SK-N-DZ (cell line): ENCODE measurements at regions not wholly inside any gene's neighbourhood (a gene's known extent, or its start where the extent isn't known, plus 50 kb on each side); places are given as distances from the start of the nearest gene placed in this dataset.
"Not testable (repeated sequence)": the region's sequence is repeated elsewhere in the genome, so short reads cannot be mapped to it uniquely, and the experiment has no call there.

Experiments used
- DNase-seq: peaks from one replicate; pipeline ENCODE4 v3.0.0-alpha.2; 2015; ENCODE audit warnings: low spot score

- DNase-seq = no peak
These were observed 167.2 kb upstream of the CDH11 start for GRCh38 chr16:65289022-65289421.

- no peak for DNase-seq
These were observed 165.4 kb upstream of the CDH11 start for GRCh38 chr16:65287307-65287706.

- peak; percentile 42 for DNase-seq
These were observed 163.5 kb upstream of the CDH11 start for GRCh38 chr16:65285128-65286048.

GRCh38 chr16:65284626-65285025, 162.8 kb upstream of the CDH11 start:
- DNase-seq = no peak

GRCh38 chr16:65283181-65283651, 161.4 kb upstream of the CDH11 start:
- peak; percentile 90 for DNase-seq

- no peak for DNase-seq
These were observed 159.7 kb upstream of the CDH11 start for GRCh38 chr16:65281586-65281985.

- no peak for DNase-seq
These were observed 159.1 kb upstream of the CDH11 start for GRCh38 chr16:65280845-65281512.

- no peak for DNase-seq
These were observed 157.7 kb upstream of the CDH11 start for GRCh38 chr16:65279576-65279975.

- DNase-seq = no peak
These were observed 157.0 kb upstream of the CDH11 start for GRCh38 chr16:65278874-65279273.

- no peak for DNase-seq
These were observed 152.7 kb upstream of the CDH11 start for GRCh38 chr16:65274566-65274965.

- no peak for DNase-seq
These were observed 151.0 kb upstream of the CDH11 start for GRCh38 chr16:65272699-65273414.

GRCh38 chr16:65271996-65272395, 150.1 kb upstream of the CDH11 start:
- no peak for DNase-seq

GRCh38 chr16:65268331-65268730, 146.5 kb upstream of the CDH11 start:
- no peak for DNase-seq

- DNase-seq = no peak
These were observed 142.0 kb upstream of the CDH11 start for GRCh38 chr16:65263896-65264295.

- DNase-seq = no peak
These were observed 138.9 kb upstream of the CDH11 start for GRCh38 chr16:65260746-65261145.

- DNase-seq = no peak
These were observed 132.3 kb upstream of the CDH11 start for GRCh38 chr16:65254144-65254543.

GRCh38 chr16:65249768-65250167, 127.9 kb upstream of the CDH11 start:
- no peak for DNase-seq

- no peak for DNase-seq
These were observed 122.9 kb upstream of the CDH11 start for GRCh38 chr16:65244787-65245186.

- no peak for DNase-seq
These were observed 113.7 kb upstream of the CDH11 start for GRCh38 chr16:65235339-65236177.

GRCh38 chr16:65234721-65235320, 113.0 kb upstream of the CDH11 start:
- DNase-seq = not testable (repeated sequence)

GRCh38 chr16:65229191-65229662, 107.4 kb upstream of the CDH11 start:
- no peak for DNase-seq
